Kidney (tissue), 13 donors: ENCODE measurements at regions not wholly inside any gene's neighbourhood (a gene's known extent, or its start where the extent isn't known, plus 50 kb on each side); places are given as distances from the start of the nearest gene placed in this dataset.

Experiments
- DNase-seq, 5 donors: peaks; one replicate each; pipeline ENCODE4 v3.0.0-alpha.2; 2013 to 2020
- FAIRE-seq: peaks from 2 replicates; lab custom pipeline; 2012; peaks lifted over from hg19 to GRCh38; lab: Jason Lieb, UNC
- H3K27ac ChIP-seq, 2 donors: one replicate each; pipeline ENCODE4 v1.7.0; 2013; ENCODE audit warnings: low read depth in 2 of 2, low read length in 2 of 2, inconsistent platforms in 1 of 2
- H3K27me3 ChIP-seq: one replicate; pipeline ENCODE4 v1.7.1; 2013; ENCODE audit warnings: low read length, inconsistent platforms; ENCODE audit not compliant: control insufficient read depth, insufficient read depth
- H3K36me3 ChIP-seq, 3 donors: one replicate each; pipeline versions ENCODE4 v1.7.0 to v1.7.1; 2013; ENCODE audit warnings: low read length in 3 of 3, control low read depth in 1 of 3, inconsistent platforms in 1 of 3; ENCODE audit not compliant: insufficient read depth in 3 of 3, control insufficient read depth in 2 of 3
- H3K4me1 ChIP-seq, 3 donors: one replicate each; pipeline versions ENCODE4 v1.7.0 to v1.7.1; 2013; ENCODE audit warnings: low read length in 3 of 3, inconsistent platforms in 1 of 3, low read depth in 1 of 3; ENCODE audit not compliant: control insufficient read depth in 2 of 3, insufficient read depth in 2 of 3
- H3K4me3 ChIP-seq, 3 donors: one replicate each; pipeline versions ENCODE4 v1.7.0 to v1.8.1; 2013; ENCODE audit warnings: low read length in 3 of 3, control low read depth in 1 of 3, inconsistent platforms in 1 of 3
- H3K9ac ChIP-seq, 3 donors: one replicate each; pipeline versions ENCODE4 v1.7.0 to v1.7.1; 2013; ENCODE audit warnings: low read length in 3 of 3, control low read depth in 1 of 3, inconsistent platforms in 1 of 3
- H3K9me3 ChIP-seq, 3 donors: one replicate each; pipeline versions ENCODE4 v1.7.0 to v1.7.1; 2013; ENCODE audit warnings: low read length in 3 of 3, control low read depth in 1 of 3, inconsistent platforms in 1 of 3; ENCODE audit not compliant: control insufficient read depth in 2 of 3, insufficient read depth in 1 of 3
- intact Hi-C: fragments of 100-400 bp; cut with DNase I; formaldehyde crosslinking; loops from one replicate; pipeline ENCODE4 v1.11.1; 2022
- TF ChIP-seq, protein P1 (sequence below): IDR thresholded peaks from 3 replicates; pipeline ENCODE4 v1.5.1; 2012; ENCODE audit warnings: mild to moderate bottlenecking, moderate library complexity, borderline replicate concordance; ENCODE audit not compliant: insufficient read depth; ENCODE audit errors: extremely low read depth
- donor health status: control.
- donor health status: control.
- donor health status: control.
- donor health status: control.
- donor health status: control.
- donor health status: DM: yes; HTN: yes; CAD: no.
- donor health status: Normal renal cell carcinoma (clear cell type).

DNA sequence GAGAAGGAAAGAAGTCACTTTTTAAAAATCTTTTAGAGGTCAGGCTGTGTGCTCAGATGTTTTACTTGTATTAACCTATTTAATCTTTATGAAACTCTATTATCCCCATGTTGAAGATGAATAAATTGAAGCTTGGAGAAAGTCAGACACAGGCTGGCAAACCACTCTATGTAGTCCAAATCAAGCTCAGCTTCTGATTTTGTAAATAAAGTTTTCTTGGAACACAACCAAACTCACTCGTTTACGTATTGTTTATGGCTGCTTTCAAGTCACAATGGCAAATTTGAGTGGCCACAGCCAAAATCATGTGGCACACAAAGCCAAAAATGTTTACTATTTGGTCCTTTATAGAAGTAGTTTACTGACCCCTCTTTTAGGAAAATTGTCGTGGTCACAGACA, 596.0 kb upstream of the CDH11 start:
- TF ChIP-seq, protein P1, sequence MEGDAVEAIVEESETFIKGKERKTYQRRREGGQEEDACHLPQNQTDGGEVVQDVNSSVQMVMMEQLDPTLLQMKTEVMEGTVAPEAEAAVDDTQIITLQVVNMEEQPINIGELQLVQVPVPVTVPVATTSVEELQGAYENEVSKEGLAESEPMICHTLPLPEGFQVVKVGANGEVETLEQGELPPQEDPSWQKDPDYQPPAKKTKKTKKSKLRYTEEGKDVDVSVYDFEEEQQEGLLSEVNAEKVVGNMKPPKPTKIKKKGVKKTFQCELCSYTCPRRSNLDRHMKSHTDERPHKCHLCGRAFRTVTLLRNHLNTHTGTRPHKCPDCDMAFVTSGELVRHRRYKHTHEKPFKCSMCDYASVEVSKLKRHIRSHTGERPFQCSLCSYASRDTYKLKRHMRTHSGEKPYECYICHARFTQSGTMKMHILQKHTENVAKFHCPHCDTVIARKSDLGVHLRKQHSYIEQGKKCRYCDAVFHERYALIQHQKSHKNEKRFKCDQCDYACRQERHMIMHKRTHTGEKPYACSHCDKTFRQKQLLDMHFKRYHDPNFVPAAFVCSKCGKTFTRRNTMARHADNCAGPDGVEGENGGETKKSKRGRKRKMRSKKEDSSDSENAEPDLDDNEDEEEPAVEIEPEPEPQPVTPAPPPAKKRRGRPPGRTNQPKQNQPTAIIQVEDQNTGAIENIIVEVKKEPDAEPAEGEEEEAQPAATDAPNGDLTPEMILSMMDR = no peak
- FAIRE-seq (no peak), DNase-seq (no peak)
- Histone ChIP-seq H3K27ac (no peak overlapping the region), H3K9me3 (no peaks in the 10 kb centered on the region), H3K36me3 (no peaks in the 10 kb centered on the region), H3K9ac (no peak overlapping the region), H3K4me3 (no peak overlapping the region), H3K4me1 (no peaks in the 10 kb centered on the region), H3K27me3 (no peaks in the 10 kb centered on the region)
- intact Hi-C loops = loop anchor here (10.0 kb wide), 1 partner anchor 57 kb away; no protein-coding TSS in a partner anchor

- FAIRE-seq = no peak
- Histone ChIP-seq H3K27me3 (no peaks in the 10 kb centered on the region), H3K27ac (no peak overlapping the region), H3K36me3 (no peaks in the 10 kb centered on the region), H3K9ac (no peak overlapping the region), H3K4me3 (no peak overlapping the region), H3K9me3 (no peaks in the 10 kb centered on the region), H3K4me1 (no peaks in the 10 kb centered on the region)
- peak in 2 of 5 donors; percentile 27 to 49 for DNase-seq
- intact Hi-C loops = loop anchor here (10.0 kb wide), 1 partner anchor 58 kb away; no protein-coding TSS in a partner anchor
- TF ChIP-seq, protein P1 = no peak
These were observed 595.2 kb upstream of the CDH11 start for GRCh38 chr16:65716737-65717700.

DNA sequence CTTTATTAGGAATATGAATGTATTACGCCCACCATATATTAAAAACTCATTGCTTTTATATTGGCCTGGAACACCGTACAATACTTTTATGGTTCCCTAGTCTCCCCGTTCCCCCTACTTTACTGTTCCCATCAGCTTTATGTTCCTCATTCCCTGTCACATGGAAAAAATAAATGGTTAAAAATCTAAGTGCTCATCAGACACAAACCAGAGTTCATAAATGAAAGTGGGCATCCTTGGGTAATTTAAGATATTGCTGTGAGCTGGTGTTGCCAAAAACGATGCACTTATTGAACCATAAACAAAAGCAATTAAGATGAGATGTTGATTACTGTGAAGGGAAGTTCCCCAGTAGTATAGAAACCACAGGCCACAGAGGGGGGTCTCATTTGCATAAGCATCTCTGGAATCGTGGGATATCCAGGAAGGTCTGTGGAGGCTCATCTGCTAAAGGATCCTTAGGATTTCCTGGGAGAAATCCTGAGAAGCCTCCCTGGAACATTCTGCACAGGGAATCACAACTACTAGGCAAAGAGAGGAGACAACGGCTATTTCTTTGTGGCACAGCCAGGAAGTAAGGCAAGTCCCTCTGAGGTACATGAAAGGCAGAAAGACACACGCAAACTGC, 591.4 kb upstream of the CDH11 start:
- H3K4me3 ChIP-seq = no peak overlapping the region
- peaks cover 0 to 3% (median 0%) of the 10 kb centered on the region in 3 donors for H3K4me1 ChIP-seq
- H3K9ac ChIP-seq = no peak overlapping the region
- no peak overlapping the region for H3K27ac ChIP-seq
- no peaks in the 10 kb centered on the region for H3K9me3 ChIP-seq
- intact Hi-C loops = loop anchor here (10.0 kb wide), 1 partner anchor 62 kb away; no protein-coding TSS in a partner anchor
- no peaks in the 10 kb centered on the region for H3K27me3 ChIP-seq
- FAIRE-seq (no peak), DNase-seq (no peak)
- no peaks in the 10 kb centered on the region for H3K36me3 ChIP-seq
- TF ChIP-seq, protein P1 = no peak
